HG02678 (cell line): ENCODE measurements at regions not wholly inside any gene's neighbourhood (a gene's known extent, or its start where the extent isn't known, plus 50 kb on each side); places are given as distances from the start of the nearest gene placed in this dataset.
"Not testable (repeated sequence)": the region's sequence is repeated elsewhere in the genome, so short reads cannot be mapped to it uniquely, and the experiment has no call there.

Experiments used
- ATAC-seq: cut with Tn5 transposase; IDR thresholded peaks from one replicate; pipeline ENCODE4 v1.9.1; 2021; ENCODE audit warnings: mild to moderate bottlenecking, moderate library complexity; ENCODE audit not compliant: unreplicated experiment

DNA sequence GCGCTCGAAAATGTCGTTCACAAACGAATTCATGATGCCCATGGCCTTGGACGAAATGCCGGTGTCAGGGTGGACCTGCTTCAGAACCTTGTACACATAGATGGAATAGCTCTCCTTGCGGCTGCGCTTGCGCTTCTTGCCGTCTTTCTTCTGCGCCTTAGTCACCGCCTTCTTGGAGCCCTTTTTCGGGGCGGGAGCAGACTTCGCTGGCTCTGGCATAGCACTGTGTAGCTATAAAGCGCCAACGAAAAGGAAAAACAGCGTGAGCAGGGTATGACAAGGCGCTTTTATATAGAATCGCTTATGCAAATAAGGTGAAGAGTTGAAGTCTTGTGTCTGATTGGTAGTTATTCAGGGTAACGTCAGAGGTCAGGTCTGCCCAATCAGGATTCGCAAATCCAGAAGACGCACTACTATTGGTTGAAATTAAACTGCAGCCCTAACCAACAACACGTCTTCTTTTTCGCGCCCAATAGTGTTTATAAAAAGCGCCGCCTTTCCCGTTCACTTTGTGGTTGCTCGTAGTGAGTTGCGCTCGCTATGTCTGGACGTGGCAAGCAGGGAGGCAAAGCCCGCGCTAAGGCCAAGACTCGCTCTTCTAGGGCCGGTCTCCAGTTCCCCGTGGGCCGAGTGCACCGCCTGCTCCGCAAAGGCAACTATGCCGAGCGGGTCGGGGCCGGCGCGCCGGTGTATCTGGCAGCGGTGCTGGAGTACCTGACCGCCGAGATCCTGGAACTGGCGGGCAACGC lies 114.8 kb upstream of the PRSS16 start:
- peak; percentile 83 for ATAC-seq

DNA sequence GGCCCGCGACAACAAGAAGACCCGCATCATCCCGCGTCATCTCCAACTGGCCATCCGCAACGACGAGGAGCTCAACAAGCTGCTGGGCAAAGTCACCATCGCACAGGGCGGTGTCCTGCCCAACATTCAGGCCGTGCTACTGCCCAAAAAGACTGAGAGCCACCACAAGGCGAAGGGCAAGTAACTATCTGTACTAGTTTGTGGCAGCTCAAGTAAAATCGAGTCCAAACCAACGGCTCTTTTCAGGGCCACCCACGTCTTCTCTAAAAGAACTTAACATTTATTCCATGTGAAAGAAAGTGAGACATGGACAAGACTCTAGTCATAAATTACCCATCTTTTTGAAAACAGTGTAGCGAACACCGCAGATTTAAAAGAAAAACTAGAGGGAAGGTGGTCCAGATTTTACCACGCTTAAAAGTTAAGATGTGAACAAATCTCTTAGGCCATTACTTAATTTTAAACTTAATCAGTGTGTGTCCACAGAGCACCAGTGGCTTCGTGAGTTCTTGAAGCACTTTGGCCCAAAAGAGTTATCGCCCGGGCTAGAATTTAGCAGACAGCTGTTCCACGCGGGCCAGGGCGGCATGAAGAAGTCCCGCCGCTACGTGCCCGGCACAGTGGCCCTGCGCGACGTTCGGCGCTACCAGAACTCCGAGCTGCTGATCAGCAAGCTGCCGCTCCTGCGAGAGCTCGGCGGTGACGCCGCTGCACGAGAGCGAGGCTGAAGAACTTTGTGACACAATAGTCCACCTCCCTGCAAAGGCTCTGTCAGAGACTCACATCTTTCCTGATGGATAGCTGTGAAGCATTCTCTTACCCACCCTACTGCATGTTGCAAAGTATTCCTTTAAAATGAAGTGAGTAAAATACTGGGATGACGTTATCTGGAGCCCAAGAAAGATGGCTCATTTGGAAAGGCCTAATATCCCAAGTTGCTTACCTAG lies 113.9 kb upstream of the PRSS16 start:
- no peak for ATAC-seq

DNA sequence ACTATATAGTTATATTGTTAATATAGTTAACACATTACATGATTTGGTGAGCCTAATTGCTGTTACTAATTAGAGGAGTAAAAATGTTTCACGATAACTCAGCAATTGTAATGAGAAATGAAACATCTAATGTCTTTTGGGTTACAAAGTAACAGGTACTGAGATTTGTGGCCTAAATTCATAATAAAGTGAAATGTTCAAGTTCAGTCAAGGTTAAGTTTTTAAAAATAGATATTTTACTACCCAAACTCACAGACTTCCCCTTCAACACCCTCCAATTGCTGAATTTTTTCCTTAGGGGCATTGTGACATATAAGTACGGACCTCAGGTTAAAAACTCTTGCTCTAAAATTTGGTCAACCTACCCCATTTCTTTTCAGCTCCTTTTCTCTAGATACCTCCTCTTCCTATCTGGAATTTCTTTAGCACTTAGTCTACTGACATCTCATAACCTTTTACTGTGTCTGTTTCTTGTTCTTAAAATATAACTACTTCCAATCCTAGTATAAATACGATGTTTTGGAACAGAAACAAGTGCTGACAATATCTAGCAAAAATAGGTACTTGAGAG lies 112.3 kb upstream of the PRSS16 start:
- no peak for ATAC-seq

DNA sequence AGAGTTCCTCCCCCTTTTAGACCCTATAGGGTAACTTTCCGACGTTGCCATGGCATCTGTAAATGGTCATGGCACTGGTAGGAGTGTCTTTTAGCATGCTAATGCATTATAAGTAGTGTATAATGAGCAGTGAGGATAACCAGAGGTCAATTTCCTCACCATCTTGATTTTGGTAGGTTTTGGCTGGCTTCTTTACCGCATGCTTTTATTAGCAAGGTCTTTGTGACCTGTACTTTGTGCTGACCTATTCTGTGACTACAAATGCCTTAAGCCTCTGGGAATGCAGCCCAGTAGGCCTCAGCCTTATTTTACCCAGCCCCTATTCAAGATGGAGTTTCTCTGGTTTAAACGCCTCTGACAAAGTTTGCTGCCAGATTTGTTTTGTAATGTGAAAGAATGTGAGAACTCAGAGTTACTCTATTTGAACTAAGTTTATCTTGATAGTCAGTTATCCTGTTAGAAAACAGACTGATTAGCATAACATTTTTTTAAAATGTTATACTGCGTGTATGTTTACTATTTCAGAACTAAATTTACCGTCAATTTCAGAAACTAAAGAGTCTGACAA lies 111.3 kb upstream of the PRSS16 start:
- no peak for ATAC-seq

DNA sequence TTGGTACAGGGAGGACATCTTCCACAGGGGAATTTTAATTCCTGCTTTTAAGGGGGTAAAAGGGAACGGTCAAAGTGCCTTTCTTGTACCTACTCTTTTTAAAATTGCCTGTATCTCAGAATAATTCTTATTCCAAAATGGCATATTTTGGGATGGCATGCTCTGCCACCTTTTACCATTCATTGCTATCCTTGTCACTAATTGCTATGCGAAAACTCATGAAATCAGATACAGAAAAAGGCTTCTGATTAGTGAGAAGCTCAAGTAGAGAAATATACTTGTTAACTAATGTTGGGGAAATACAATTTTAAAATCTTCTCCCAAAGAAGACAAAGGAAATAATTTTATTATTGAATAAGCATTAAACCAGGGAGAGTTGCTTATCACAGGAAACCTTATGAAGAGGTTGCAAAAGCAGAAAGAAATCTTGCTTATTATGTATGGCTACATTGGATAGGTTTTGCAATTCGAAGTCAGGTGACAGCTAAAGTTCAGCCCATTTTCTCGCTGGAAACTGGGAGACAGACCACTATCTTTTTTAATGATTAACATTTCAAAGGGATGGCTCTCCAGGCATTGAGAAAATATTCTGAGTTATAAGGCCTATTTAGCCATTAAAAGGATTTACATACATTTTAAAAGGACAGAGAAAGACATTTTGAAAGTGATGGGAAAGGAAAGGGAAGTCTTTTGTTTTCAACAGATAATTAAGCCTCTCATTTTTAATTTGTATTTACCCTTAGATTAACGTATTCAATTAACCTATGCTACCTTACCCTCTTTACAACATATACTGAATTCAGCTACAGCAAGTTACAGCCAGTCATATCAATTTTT lies 110.3 kb upstream of the PRSS16 start:
- no peak for ATAC-seq

DNA sequence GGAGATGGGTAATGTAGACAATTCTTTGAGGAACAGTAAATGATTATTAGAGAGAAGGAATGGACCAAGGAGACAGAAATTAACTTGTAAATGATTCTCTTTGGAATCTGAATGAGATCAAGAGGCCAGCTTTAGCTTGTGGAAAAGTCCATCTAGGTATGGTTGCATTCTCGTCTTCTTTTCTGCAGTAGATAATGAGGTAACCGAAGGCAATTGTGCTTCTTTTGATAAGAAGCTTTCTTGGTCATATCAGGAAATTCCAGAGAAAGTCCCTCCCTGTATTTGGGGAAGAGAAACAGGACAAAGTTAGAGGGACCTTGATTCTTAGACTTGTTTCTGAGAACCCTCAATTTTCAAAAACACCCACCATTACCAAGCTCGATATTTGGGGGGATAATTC lies 109.1 kb upstream of the PRSS16 start:
- ATAC-seq: no peak

DNA sequence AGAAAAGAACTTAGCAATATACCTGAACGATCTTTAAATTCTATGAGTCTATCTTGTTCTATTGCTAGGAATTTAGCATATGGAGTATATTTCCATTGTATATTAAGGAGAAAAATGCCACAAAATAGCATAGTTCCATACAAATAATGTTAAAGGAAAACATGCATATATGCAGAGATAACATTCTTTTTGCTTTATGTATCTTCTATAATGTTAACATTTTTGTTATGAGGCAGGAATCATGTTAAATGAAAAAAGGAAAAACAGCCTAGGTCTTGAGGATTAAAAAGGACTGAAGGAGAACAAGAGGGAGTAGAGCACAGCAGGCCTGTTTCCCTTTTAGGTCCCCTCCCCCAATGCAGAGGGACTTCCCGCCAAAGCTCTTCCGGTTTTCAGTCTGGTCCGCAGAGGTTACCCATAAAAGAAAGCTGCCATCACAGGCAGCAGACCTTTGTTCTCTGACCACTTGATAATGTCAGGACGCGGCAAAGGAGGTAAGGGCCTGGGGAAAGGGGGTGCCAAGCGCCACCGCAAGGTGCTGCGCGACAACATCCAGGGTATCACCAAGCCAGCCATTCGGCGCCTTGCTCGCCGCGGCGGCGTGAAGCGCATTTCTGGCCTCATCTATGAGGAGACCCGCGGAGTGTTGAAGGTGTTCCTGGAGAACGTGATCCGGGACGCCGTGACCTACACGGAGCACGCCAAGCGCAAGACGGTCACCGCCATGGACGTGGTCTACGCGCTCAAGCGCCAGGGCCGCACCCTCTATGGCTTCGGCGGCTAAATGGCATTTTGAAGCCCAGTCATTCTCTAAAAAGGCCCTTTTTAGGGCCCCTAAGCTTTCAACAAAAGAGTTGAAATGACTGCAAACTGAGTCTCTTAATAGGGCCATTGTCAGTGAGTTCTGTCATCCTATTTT lies 108.4 kb upstream of the PRSS16 start:
- peak; percentile 71 for ATAC-seq

DNA sequence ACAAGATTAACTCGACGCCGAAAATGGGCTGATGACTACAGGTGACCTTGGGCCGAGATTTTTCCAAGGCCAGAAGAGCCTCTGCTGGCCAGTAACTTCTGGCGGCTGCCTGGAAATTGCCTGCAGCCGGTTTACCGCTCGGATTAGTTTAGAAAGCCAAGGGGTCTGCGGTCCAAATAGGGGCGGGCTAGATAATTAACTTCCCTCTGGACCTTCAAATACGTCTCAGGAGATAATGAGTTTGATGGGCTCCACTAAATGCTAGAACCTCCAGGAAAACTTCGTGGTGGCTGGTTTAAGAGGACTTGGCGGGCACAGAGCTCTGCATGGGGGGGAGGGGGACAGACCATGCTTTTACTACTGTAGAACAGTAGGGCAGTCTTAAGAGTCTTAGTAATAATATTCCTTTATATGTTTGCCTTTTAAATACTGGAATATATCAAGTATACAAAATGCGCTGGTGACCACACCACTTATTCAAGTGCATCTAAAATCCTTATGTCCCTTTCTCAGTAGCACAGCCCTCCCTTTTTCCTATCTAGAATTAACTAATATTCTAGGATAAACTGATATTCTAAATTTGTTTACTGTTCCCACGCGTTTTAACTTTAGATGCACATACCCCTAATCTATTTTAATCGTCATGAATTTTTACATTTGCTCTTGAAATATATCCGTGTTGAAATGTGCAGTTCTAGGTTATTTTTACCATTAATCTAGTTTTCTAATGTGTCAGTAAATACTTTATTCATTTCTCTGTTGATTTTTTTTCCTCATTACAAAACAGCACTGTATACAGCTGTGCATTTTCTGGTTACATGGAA lies 107.5 kb upstream of the PRSS16 start:
- peak; percentile 6 for ATAC-seq

DNA sequence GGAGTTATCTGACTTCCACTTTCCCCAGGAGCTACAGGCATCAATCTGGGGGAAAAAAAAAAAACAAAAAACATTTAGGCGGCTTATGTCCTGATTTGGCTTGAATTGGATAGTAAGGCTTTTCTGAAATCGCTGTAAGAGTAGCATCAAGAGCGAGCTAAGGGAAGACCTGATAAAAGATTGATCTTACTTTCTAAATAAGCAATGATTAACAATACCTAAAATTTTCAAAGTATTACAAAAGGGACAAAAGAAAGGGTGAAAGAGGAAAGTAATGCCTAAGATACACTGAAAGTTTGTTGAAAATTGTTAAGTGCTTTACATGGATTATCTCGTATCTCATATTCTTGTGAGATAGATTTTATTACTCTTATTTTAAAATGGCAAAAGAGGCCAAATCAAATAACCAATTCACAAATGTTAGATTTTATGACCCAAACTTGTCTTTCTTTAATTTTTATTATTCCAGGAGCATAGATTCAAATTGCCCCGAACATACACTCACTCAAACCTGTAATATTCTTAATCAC lies 106.4 kb upstream of the PRSS16 start:
- ATAC-seq: no peak

DNA sequence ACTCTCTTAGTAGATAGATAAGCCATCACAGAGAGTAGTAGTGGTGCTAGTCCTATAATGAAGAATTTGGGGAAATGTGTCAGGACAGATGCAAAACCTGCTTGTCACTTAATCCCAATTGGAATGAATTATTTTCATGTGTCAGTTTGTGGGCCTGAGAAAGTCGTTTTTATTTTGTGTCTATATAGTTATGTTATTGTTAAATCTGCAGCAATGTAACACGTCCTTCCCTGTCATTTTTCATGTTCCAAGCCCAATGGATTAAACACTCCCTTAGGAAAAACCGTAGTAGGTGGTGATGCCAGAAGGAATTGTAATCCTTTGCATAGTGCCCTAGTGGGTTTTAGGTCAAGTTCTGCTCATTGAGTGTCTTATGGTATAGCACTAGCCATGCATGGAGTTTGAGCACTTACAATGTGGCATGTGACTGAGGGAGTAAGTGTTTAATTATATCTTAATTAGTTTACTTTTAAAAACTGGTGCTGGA lies 105.9 kb upstream of the PRSS16 start:
- no peak for ATAC-seq

DNA sequence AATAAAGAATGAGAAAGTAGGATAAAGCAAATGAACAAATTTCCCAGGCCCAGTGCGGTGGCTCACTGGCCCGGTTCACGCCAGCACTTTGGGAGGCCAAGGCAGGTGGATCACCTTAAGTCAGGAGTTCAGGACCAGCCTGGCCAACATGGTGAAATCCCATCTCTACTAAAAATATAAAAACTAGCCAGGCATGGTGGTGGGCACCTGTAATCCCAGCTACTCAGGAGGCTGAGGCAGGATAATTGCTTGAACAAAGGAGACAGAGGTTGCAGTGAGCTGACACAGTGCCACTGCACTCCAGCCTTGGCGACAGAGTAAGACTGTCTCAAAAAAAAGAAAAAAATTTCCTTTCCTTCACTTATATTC lies 104.5 kb upstream of the PRSS16 start:
- not testable (repeated sequence) for ATAC-seq

DNA sequence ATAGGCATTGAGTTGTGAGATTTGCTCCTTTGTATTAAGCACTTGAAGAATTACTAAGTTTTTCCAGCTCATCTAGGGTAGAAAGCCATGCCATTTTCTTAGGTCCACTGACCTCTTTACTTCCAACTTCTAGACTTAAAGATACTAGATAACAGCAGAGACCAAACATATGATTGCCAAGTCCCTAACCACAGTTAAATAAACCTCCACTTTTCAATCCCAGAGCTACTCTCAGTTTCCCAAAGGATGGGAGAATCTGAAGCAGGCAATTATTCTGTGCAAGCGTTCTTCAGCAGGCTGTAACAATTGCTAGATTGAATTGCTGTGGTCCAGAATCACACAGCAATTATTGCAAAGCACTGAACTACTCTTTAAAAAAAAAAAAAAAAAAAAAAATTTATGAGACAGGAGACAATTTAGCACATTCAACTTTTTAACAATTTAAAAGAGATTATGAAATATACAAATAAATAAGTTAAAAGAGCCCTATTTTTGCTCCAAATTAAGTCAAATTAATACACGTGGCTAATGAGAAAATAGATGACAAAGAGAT lies 104.0 kb upstream of the PRSS16 start:
- no peak for ATAC-seq

DNA sequence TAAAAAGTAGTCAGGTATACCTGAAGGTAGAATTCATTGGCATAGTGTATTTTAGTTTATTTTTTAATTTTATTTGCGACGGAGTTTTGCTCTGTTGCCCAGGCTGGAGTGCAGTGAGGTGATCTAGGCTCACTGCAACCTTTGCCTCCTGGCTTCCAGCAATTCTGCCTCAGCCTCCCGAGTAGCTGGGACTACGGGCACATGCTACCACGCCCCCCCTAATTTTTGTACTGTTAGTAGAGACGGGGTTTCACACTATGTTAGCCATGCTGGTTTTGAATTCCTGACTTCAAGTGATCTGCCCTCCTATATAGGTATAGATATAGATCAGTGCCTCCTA lies 102.8 kb upstream of the PRSS16 start:
- no peak for ATAC-seq

DNA sequence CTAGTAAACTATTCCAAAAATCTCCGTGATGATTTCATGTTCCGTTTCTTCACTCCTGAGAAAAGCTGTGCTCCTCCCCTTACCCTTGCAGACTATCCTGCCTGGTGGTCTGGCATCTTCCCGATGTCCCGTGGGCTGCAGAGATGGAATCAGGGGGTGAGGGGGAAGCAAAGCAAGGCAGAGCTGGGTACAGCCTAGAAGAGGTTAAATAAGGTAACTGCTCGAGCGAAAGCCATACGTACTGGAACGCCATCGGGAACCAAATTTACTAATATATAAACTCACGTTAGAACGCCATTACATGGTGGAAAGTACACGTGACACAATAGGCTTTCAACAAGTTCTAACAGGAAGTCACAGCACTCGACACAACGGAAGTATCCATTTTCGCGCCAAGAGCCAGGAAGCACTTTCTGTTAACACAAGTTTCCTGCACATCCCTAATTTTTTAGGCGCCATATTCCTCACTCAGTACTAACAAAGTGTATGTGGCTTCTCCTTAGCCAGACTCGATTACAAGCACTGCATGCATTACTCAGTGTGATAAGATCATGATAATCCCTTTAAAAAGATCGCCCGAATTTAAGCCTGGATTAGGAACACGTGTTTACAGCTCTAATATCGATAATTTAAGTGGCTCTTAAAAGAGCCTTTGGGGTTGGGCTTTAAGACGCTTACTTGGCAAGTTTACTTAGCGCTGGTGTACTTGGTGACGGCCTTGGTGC lies 101.6 kb upstream of the PRSS16 start:
- ATAC-seq: peak; percentile 30

DNA sequence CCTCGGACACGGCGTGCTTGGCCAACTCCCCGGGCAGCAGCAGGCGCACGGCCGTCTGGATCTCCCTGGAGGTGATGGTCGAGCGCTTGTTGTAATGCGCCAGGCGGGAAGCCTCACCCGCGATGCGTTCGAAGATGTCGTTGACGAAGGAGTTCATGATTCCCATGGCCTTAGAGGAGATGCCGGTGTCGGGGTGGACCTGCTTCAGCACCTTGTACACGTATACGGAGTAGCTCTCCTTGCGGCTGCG lies 101.1 kb upstream of the PRSS16 start:
- not testable (repeated sequence) for ATAC-seq

DNA sequence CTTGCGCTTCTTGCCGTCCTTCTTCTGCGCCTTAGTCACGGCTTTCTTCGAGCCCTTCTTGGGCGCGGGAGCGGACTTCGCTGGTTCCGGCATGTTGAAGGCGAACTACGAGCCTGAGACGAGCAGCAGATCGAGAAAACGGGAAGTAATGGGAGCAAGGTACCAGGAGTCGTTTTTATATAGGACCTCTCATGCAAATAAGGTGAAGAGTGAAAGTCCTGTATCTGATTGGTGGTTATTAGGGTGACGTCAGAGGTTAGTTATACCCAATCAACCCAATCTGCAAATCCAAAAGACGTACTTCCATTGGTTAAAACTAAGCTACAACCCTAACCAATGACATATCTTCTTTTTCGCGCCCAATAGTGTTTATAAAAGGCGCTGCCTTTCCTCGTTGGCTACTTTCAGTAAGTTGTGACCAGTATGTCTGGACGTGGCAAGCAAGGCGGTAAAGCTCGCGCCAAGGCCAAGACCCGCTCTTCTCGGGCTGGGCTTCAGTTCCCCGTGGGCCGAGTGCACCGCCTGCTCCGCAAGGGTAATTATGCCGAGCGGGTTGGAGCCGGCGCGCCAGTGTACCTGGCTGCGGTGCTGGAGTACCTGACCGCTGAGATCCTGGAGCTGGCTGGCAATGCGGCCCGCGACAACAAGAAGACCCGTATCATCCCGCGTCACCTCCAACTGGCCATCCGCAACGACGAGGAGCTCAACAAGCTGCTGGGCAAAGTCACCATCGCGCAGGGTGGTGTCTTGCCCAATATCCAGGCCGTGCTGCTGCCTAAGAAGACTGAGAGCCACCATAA lies 100.6 kb upstream of the PRSS16 start:
- ATAC-seq: peak; percentile 83

DNA sequence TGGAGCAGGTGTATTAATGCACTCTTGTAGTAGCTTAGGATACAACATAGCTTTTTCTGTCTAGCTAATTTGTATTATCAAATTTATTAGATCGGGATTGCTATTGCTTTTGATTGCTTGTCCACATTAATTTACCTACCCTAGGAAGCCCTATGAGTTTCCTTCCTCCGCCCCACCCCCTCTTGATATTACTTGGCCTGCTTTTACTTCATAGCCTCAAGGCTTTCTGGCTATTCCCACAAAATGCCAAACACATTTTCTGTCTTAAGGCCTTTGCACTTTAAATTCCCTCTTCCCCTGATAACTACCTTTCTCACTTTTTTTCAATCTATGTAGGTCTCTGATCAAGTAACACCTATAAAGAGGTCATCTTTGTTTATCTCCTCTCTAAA lies 99.1 kb upstream of the PRSS16 start:
- no peak for ATAC-seq
